Activated CD8-positive, alpha-beta T cell treated with anti-CD3 and anti-CD28 coated beads for 36 hours (primary cell): ENCODE measurements at regions not wholly inside any gene's neighbourhood (a gene's known extent, or its start where the extent isn't known, plus 50 kb on each side); places are given as distances from the start of the nearest gene placed in this dataset.
"Not testable (repeated sequence)": the region's sequence is repeated elsewhere in the genome, so short reads cannot be mapped to it uniquely, and the experiment has no call there.

ENCODE experiments used
- ATAC-seq: fragments of 200-7000 bp; cut with Tn5 transposase; one replicate; pipeline ENCODE4 v1.10.0; 2021; ENCODE audit warnings: mild to moderate bottlenecking, moderate library complexity
- CTCF ChIA-PET: fragments of 350-600 bp; sonication (Branson Sonifier 250); formaldehyde crosslinking; loops from one replicate; lab custom pipeline; 2021; ENCODE audit warnings: antibody characterized with exemption; lab: Charles Lee
- POLR2A ChIA-PET: fragments of 350-600 bp; sonication (Branson Sonifier 250); formaldehyde crosslinking; loops from one replicate; lab custom pipeline; 2021; ENCODE audit warnings: antibody characterized with exemption; lab: Charles Lee
- DNase-seq: peaks from one replicate; pipeline ENCODE4 v3.0.0-alpha.2; 2020
- H3K27ac Mint-ChIP-seq: one replicate; pipeline ENCODE4 v1.8.0; 2021; ENCODE audit warnings: mild to moderate bottlenecking, mixed read lengths
- H3K27me3 Mint-ChIP-seq: one replicate; pipeline ENCODE4 v1.8.0; 2021; ENCODE audit warnings: mixed read lengths
- H3K36me3 Mint-ChIP-seq: one replicate; pipeline ENCODE4 v1.8.0; 2021; ENCODE audit warnings: low read depth, mixed read lengths
- H3K4me1 Mint-ChIP-seq: one replicate; pipeline ENCODE4 v1.8.0; 2021; ENCODE audit warnings: low read depth, mixed read lengths
- H3K4me3 Mint-ChIP-seq: one replicate; pipeline ENCODE4 v1.8.0; 2021; ENCODE audit warnings: mild to moderate bottlenecking, moderate library complexity, mixed read lengths
- H3K9me3 Mint-ChIP-seq: one replicate; pipeline ENCODE4 v1.8.0; 2021; ENCODE audit warnings: mixed read lengths
- CTCF ChIP-seq: fragments of 200-600 bp; IDR thresholded peaks from one replicate; pipeline ENCODE4 v1.8.0; 2022; ENCODE audit warnings: antibody characterized with exemption, mild to moderate bottlenecking
- intact Hi-C: fragments of 100-400 bp; cut with micrococcal nuclease; formaldehyde crosslinking; loops from one replicate; pipeline ENCODE4 v1.10.0; 2022

GRCh38 chrX:489820-490219 lies 103.1 kb upstream of the PPP2R3B start:
- no peak overlapping the region for H3K4me3 Mint-ChIP-seq
- no peaks in the 10 kb centered on the region for H3K27me3 Mint-ChIP-seq
- CTCF ChIA-PET: no interaction called here
- POLR2A ChIA-PET: no interaction called here
- ATAC-seq (no peak), DNase-seq (no peak)
- H3K4me1 Mint-ChIP-seq: no peaks in the 10 kb centered on the region
- no peak overlapping the region for H3K27ac Mint-ChIP-seq
- H3K36me3 Mint-ChIP-seq: no peaks in the 10 kb centered on the region
- H3K9me3 Mint-ChIP-seq: peaks cover 2% of the 10 kb centered on the region
- intact Hi-C loops: no loop called here
- no peak for TF ChIP-seq CTCF

GRCh38 chrX:497186-498014 lies 110.7 kb upstream of the PPP2R3B start:
- peaks cover 8% of the 10 kb centered on the region for H3K9me3 Mint-ChIP-seq
- intact Hi-C loops: no loop called here
- ChIA-PET CTCF (no interaction called here), POLR2A (no interaction called here)
- H3K27me3 Mint-ChIP-seq: peaks cover 18% of the 10 kb centered on the region
- H3K4me3 Mint-ChIP-seq: no peak overlapping the region
- no peak for TF ChIP-seq CTCF
- no peak for DNase-seq
- H3K36me3 Mint-ChIP-seq: no peaks in the 10 kb centered on the region
- H3K27ac Mint-ChIP-seq: no peak overlapping the region
- no peaks in the 10 kb centered on the region for H3K4me1 Mint-ChIP-seq
- no peak for ATAC-seq

- H3K4me3 Mint-ChIP-seq, DNase-seq, POLR2A ChIA-PET, CTCF ChIA-PET, H3K36me3 Mint-ChIP-seq, H3K27ac Mint-ChIP-seq, ATAC-seq, H3K4me1 Mint-ChIP-seq, intact Hi-C loops: not testable (repeated sequence)
- Mint-ChIP-seq H3K9me3 (peaks cover 12% of the 10 kb centered on the region), H3K27me3 (peaks cover 23% of the 10 kb centered on the region)
These were observed 112.2 kb upstream of the PPP2R3B start for GRCh38 chrX:498901-499300.

GRCh38 chrX:499870-500364 lies 113.2 kb upstream of the PPP2R3B start:
- Mint-ChIP-seq H3K36me3 (no peaks in the 10 kb centered on the region), H3K27ac (no peak overlapping the region), H3K4me3 (no peak overlapping the region), H3K9me3 (peaks cover 12% of the 10 kb centered on the region), H3K27me3 (peaks cover 23% of the 10 kb centered on the region), H3K4me1 (no peaks in the 10 kb centered on the region)
- DNase-seq (no peak), ATAC-seq (no peak)
- intact Hi-C loops: no loop called here
- CTCF ChIA-PET: no interaction called here
- POLR2A ChIA-PET: no interaction called here
- no peak for TF ChIP-seq CTCF

- Mint-ChIP-seq H3K4me1 (no peaks in the 10 kb centered on the region), H3K27ac (no peak overlapping the region), H3K9me3 (peaks cover 12% of the 10 kb centered on the region), H3K36me3 (no peaks in the 10 kb centered on the region), H3K4me3 (no peak overlapping the region), H3K27me3 (peaks cover 23% of the 10 kb centered on the region)
- no peak for ATAC-seq
- intact Hi-C loops: no loop called here
- no peak for DNase-seq
- ChIA-PET CTCF (no interaction called here), POLR2A (no interaction called here)
- no peak for TF ChIP-seq CTCF
These were observed 113.8 kb upstream of the PPP2R3B start for GRCh38 chrX:500481-501010.
